MG63 (cell line): ENCODE measurements at regions not wholly inside any gene's neighbourhood (a gene's known extent, or its start where the extent isn't known, plus 50 kb on each side); places are given as distances from the start of the nearest gene placed in this dataset.
A peak's percentile ranks its signal among the peaks of the same experiment; 100 is the strongest.

Experiments
- DNase-seq: peaks from one replicate; pipeline ENCODE4 v3.0.0-alpha.2; 2020
- H3K27me3 ChIP-seq: fragments of 250-450 bp; sonication (Bioruptor Pico); 2 replicates; pipeline ENCODE4 v1.5.1; 2020; ENCODE audit warnings: mild to moderate bottlenecking, moderate library complexity
- H3K36me3 ChIP-seq: fragments of 250-450 bp; sonication (Bioruptor Pico); 2 replicates; pipeline ENCODE4 v1.5.1; 2020; ENCODE audit warnings: mild to moderate bottlenecking, moderate library complexity
- H3K4me3 ChIP-seq: fragments of 250-450 bp; sonication (Bioruptor Pico); 2 replicates; pipeline ENCODE4 v1.5.1; 2020; ENCODE audit warnings: mild to moderate bottlenecking, moderate library complexity
- H3K9me3 ChIP-seq: fragments of 250-450 bp; sonication (Bioruptor Pico); 2 replicates; pipeline ENCODE4 v1.5.1; 2020; ENCODE audit warnings: mild to moderate bottlenecking, moderate library complexity

DNA sequence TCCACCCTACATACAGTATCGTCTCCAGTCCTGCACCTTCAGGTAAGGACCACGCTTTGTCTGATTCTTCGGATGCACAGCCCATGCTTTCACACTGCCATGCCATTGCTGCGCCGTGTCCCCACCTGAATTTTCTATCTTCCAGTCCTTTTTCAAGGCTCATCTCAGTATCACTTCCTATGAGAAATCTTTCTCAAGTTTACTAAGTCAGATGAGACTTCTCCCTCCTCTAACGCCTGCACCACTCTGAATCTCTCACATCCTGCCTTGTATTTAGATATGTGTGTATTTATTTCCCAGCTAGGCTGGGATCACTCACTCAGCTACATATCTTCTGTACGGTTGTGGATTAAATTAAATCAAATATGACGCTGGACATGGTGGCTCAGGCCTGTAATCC lies 116.8 kb downstream of the SMIM20 start:
- no peak for DNase-seq
- H3K36me3 ChIP-seq: no peaks in the 10 kb centered on the region
- no peak overlapping the region for H3K4me3 ChIP-seq
- no peaks in the 10 kb centered on the region for H3K9me3 ChIP-seq
- no peaks in the 10 kb centered on the region for H3K27me3 ChIP-seq

DNA sequence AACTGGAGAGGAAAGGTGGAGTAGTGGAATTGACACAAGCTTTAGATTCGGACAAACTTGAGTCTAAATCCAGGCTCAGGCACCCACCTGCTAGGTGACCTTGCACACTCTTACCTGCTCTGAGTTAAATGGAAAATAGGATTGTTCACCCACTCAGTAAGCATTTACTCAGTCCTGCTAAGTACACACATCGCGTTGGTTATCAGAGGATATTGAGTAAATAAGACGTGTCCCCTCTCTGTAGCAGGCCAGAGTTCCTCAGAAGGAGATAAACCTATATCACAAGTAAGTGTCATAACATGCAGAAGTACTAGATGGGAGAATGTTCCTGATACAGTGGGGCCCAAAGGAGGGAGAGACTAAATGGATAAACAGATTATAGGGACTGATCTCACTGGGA lies 117.7 kb downstream of the SMIM20 start:
- Histone ChIP-seq H3K27me3 (no peaks in the 10 kb centered on the region), H3K9me3 (no peaks in the 10 kb centered on the region), H3K36me3 (no peaks in the 10 kb centered on the region), H3K4me3 (no peak overlapping the region)
- no peak for DNase-seq

DNA sequence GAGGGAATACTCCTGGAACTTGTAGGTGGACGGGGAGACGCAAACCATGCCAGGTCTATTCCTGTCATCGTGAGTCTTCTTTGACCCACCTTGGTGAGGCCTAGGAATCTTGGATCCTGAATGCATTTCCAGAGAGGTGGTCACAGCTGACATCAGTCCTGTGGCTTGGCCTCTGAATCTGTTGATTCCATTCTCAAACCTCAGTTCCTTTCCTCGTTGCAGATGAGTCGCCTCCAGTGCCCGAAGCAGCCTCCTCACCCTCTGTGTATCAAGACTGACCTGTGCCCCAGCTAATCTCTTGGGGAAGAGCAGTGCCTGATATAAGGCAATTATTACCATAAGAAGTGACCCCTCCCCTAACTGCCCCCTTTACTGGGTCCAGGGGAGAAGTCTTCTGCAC lies 118.1 kb downstream of the SMIM20 start:
- H3K27me3 ChIP-seq: no peaks in the 10 kb centered on the region
- peak; percentile 67 for DNase-seq
- H3K36me3 ChIP-seq: no peaks in the 10 kb centered on the region
- no peak overlapping the region for H3K4me3 ChIP-seq
- no peaks in the 10 kb centered on the region for H3K9me3 ChIP-seq

DNA sequence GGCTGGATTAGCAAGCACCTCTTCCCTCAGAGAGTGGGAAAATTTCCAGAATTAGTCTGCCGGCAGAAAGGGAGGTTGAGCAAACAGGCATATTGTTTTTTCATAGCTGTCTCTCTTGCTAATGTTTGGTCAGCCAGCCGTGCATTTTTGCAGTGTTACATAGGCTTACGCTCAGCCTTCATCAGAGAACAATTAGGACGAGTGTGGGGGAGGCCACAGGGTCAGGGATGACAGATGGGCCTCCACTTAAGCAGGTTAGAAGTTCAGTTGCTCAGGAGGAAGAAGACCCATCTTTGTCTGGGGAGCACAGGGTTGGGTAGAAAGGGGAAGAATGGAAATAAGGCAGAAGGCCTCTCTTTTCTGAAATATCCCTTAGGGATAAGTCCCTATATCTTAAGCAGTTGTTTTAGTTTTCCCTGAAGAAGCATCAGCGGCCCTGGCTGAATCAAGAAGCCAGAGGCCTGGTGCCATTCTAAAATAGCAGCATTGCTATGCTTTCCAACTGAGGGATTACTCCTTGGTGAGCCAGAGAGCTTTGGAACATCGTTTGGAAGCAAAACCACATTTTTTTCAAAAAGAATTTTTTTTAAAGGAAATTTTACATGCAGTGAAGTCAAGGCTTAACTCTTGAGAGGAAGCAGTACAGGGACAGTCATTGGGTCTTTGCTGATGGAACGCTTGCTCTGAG lies 118.8 kb downstream of the SMIM20 start:
- DNase-seq: peak; percentile 80

DNA sequence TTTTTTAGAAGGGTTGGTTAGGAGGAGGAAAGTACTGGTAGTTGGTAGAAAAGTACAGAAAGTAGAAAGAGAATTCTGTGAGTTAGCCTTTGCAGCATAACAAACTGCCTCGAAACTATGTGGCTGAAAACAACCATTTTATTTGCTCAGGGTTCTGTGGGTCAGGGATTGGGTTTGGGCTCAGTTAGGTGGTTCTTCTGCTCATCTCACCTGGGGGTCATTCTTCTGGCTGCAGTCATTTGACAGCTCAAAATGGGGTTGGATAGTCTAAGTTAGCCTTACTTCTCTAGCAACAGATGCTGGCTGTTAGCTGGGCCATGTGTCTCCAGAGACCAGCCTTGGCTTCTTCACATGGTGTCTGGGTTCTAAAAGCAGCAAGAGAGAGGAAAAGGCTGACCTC lies 119.4 kb downstream of the SMIM20 start:
- no peak for DNase-seq
- Histone ChIP-seq H3K4me3 (no peak overlapping the region), H3K27me3 (no peaks in the 10 kb centered on the region), H3K9me3 (no peaks in the 10 kb centered on the region), H3K36me3 (no peaks in the 10 kb centered on the region)

More for the DNA sequence above, 118.8 kb downstream of the SMIM20 start:
- Histone ChIP-seq H3K36me3 (no peaks in the 10 kb centered on the region), H3K27me3 (no peaks in the 10 kb centered on the region), H3K4me3 (no peak overlapping the region), H3K9me3 (no peaks in the 10 kb centered on the region)

DNA sequence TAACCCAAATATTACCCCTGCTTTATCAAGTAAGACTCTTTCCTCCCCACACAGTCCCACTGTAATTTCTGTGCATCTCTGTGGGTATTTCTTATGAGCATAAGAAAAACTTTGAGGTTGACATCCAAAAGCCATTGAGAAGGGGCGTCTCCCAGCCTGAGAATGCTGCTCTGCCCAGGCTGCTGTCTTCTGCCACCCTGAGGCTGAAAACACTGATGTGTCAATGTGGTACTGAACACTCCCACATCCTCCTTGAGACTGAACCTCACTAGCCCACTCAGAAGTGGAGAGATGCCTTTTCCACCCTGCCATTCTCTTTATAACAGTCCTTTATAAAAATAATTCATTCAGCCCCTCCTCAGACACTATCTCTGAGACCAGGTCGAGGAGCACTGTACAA lies 120.8 kb downstream of the SMIM20 start:
- no peak for DNase-seq
- Histone ChIP-seq H3K36me3 (no peaks in the 10 kb centered on the region), H3K4me3 (no peak overlapping the region), H3K9me3 (no peaks in the 10 kb centered on the region), H3K27me3 (no peaks in the 10 kb centered on the region)

DNA sequence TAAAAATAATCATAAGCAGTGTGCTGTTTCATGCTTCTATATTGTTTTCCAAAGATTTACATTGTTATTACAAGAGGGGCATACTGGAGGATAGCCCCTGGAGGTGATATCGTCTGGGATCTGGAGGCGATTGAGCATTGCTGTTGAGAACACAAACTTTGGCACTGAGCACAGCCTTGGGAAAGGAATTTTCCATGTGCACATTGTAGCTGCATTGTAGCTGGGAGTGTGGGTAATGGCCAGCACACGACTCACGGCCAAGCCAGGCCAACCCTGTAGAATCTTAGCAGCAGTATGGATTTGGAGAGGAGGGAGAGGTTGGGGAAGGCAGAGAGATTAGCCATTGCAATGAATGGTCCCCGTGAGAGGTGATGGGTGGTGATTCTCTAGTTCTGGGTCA lies 121.9 kb downstream of the SMIM20 start:
- Histone ChIP-seq H3K9me3 (no peaks in the 10 kb centered on the region), H3K36me3 (no peaks in the 10 kb centered on the region), H3K27me3 (no peaks in the 10 kb centered on the region), H3K4me3 (no peak overlapping the region)
- DNase-seq: peak; percentile 20

DNA sequence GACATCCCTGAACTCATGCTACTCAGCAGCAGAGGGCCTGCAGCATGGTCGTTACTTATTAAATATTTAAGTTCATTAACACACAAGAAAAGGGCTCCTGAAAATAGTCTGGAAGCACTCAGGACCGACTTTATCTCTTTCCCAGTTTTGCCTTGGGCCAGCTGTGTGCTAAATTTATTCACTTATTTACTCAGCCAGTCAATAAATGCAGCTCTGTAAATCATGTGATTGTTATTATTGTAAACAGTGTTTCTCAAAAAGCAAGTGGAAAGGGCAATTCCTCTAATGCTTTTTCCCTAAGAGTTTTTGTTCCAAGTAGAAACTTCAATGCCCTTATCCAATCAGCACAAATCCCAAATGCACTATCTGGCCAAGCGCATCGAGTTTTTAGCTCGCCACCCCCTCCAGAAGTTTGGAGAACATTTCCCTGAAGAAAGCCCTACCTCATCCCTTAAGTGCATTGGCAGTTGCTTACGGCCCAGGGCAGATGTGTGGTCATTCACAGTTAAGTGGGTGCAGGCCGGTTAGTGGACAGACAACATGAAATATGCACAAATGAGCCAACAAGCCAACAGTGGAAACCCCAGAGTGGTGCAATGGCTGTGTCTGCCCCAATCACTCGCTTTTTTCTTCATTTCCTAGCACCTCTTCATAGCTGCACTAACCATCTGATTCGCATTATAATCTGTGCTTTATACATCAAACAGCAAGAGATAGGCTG lies 125.8 kb downstream of the SMIM20 start:
- no peak for DNase-seq
- Histone ChIP-seq H3K9me3 (no peaks in the 10 kb centered on the region), H3K36me3 (no peaks in the 10 kb centered on the region), H3K4me3 (no peak overlapping the region), H3K27me3 (no peaks in the 10 kb centered on the region)

DNA sequence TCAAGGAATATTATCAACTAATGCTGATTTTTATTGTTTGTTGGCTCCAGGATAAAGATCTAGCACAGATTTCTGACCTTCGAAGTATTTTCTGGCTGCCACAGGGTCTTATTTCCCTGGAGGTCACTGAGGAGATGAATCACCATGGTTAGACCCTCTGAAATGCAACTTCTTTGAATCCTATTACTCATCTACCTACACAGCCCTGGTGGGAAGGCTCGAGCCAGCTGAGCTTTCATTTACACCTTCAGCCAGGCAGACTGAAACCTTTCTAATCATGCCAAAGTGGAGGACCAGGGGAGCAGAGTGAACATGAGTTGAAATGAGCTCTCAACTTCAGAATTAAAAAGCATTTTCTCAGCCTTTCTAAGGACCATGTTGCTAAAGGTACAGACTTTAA lies 130.5 kb downstream of the SMIM20 start:
- Histone ChIP-seq H3K36me3 (no peaks in the 10 kb centered on the region), H3K4me3 (no peak overlapping the region), H3K27me3 (no peaks in the 10 kb centered on the region), H3K9me3 (no peaks in the 10 kb centered on the region)
- DNase-seq: no peak

DNA sequence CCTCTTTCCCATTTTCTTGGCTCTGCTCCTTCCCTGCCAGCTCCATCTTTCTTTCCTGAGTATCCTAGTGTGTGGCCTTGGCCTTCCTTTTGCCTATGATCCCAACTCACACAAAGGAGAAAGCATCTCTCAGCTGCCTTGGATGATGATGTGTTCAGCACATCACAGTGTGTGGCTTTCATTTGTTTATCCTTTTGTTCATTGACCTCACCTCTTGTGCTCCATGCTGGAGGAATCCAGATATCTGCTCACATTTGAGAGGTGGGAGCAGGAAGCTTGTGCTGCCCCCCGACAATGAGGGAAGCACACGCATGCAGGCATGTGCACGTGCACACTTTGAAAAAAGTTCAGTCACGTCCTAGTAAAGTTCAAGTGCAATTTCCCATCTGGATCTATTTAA lies 131.0 kb downstream of the SMIM20 start:
- no peak for DNase-seq
- Histone ChIP-seq H3K36me3 (no peaks in the 10 kb centered on the region), H3K4me3 (no peak overlapping the region), H3K9me3 (no peaks in the 10 kb centered on the region), H3K27me3 (no peaks in the 10 kb centered on the region)

DNA sequence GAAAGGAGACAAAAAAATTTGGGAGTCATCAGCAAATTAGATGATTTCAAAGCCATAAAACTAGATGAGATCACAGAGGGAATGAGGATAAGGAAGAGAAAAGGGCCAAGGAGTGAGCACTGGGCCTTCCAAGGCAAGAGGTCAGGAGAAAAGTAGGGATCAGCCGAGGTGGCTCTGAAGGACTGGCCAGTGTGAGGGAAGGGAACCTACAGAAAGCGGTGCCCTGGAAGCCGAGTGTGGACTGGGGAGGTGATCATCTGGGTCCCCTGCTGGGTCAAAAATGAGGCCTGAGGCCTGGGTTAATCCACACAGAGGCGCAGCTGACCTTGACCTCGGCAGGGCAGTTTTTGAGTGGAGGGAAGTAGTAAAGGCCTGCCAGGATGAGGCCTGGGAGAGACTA lies 133.8 kb downstream of the SMIM20 start:
- DNase-seq: no peak
- H3K36me3 ChIP-seq: no peaks in the 10 kb centered on the region
- H3K4me3 ChIP-seq: no peak overlapping the region
- no peaks in the 10 kb centered on the region for H3K27me3 ChIP-seq
- H3K9me3 ChIP-seq: no peaks in the 10 kb centered on the region

DNA sequence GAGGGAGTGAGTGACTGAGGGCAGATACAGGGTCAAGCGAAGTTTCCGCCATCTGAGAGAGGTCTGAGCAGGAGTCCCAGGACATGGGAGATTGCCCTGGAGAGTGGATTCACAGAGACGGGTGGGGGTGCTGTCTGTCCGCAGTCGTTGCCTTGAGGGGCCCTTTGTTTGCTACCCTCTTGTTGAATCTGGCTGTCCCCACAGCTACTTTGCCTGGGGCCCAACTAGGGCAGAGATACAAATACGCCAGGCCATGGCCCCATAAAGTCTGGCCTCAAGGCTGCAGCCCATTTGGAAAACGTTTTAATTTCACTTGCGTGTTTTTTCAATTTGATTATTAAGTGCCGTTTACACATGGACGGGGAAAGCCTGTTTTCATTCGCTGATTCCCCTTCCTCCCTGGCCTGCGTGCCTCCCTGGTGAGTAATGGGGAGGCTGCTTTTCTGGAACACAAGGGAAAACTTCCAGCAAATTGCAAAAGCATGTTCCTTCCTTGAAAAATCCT lies 134.4 kb downstream of the SMIM20 start:
- Histone ChIP-seq H3K36me3 (no peaks in the 10 kb centered on the region), H3K9me3 (no peaks in the 10 kb centered on the region), H3K27me3 (no peaks in the 10 kb centered on the region), H3K4me3 (no peak overlapping the region)
- DNase-seq: peak; percentile 81

DNA sequence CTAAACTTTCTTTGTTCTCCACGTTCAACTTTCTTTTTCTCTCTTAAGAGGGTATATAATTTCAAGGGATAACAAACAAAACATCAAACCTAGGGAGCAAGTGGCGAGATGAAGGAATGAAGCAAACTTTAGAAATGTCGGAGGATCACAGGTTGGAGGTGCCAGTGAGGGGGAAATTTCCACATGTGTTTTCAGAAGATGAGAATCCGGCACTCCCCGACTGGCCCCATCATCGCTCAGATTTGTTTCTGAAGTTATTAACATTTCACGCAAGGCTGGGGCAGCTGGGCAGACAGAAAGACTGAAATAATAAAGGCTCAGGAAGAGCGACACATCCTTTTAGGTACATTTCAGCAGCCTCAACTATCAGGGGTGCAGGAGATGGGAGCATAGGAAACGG lies 134.9 kb downstream of the SMIM20 start:
- H3K36me3 ChIP-seq: no peaks in the 10 kb centered on the region
- no peak overlapping the region for H3K4me3 ChIP-seq
- no peak for DNase-seq
- no peaks in the 10 kb centered on the region for H3K9me3 ChIP-seq
- H3K27me3 ChIP-seq: no peaks in the 10 kb centered on the region

DNA sequence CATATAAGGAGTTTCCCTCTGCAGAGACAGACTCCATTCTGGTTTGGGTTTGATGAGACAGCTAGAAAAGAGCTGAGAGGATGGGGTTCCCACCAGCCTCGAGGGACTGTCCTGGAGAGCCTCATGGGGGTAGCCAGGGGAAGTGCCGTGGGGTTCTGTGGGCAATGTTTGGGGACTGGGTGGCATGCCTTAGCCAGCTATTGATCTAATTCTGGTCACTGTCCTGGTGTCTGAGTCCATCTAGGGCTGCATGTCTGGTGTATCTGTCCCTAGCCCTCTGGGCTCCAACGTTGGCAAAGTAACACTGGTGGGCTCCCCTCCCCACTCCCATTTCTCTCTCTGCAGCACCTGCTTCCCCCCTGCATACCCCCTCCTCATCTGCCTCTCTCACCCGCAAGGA lies 135.4 kb downstream of the SMIM20 start:
- Histone ChIP-seq H3K9me3 (no peaks in the 10 kb centered on the region), H3K4me3 (no peak overlapping the region), H3K36me3 (no peaks in the 10 kb centered on the region), H3K27me3 (no peaks in the 10 kb centered on the region)
- DNase-seq: no peak

DNA sequence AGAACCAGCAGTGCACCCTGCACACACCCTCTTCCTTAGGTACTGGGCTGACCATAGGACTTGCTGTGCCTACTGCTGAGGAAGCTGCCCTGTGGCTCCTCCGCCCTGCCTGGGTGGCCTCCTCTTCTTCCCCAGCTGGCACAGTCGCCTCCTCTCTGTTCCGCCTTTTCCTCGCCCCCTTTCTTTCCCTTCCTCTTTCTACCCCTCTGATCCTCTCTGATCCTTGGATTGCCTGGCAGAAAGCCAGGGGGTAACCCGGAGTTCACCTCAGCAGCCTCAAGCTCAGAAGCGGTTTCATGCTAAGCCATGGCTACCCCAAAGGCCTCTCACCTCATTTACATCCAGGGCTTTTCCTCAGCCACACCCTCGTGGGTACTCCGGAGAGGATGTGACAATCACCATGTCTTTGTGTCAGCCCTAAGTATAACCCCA lies 136.2 kb downstream of the SMIM20 start:
- no peak overlapping the region for H3K4me3 ChIP-seq
- no peaks in the 10 kb centered on the region for H3K9me3 ChIP-seq
- H3K36me3 ChIP-seq: no peaks in the 10 kb centered on the region
- H3K27me3 ChIP-seq: no peaks in the 10 kb centered on the region
- DNase-seq: no peak

DNA sequence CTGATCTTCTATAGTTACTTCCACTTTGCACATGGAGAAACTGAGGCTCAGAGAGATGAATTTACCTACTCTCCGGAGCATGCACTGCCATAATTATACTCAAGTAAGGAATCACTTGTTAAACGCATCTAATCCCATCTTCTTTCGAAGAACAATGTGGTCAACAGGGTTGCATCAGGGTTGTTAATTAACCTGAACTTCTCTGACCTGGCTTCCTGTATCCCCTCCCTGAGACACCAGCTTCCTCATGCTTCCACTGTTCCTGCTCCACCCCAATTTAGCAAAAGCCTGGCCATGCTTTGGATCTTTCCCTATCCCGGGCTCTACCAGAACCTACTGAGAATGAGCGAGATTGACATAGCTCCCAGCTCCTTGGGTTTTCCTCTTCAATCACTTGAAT lies 136.7 kb downstream of the SMIM20 start:
- no peak for DNase-seq
- no peaks in the 10 kb centered on the region for H3K9me3 ChIP-seq
- H3K4me3 ChIP-seq: no peak overlapping the region
- H3K27me3 ChIP-seq: no peaks in the 10 kb centered on the region
- H3K36me3 ChIP-seq: no peaks in the 10 kb centered on the region

DNA sequence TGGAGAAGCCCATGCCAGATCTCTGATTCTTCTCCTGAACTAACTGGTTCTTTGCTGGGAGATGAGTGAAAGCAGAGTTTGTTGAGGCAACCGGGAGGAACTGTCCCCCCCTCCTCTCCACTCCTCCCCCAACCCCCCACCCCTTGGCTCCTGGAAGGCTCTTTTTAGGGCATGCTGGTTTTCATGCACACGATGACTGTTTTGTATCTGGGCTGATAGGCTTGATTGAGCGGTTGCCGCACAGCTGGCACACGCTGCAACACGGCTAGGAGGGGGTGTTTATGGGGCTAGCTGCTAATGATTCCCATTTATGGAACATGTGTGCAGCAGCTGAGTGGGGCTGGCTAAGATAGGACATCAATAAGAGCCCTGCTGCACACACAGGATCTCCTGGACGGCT lies 137.2 kb downstream of the SMIM20 start:
- Histone ChIP-seq H3K36me3 (no peaks in the 10 kb centered on the region), H3K4me3 (no peak overlapping the region), H3K9me3 (no peaks in the 10 kb centered on the region), H3K27me3 (no peaks in the 10 kb centered on the region)
- no peak for DNase-seq
